ENCODE measurements at regions not wholly inside any gene's neighbourhood (a gene's known extent, or its start where the extent isn't known, plus 50 kb on each side); places are given as distances from the start of the nearest gene placed in this dataset.

- no peaks in the 10 kb centered on the region for H3K36me3 ChIP-seq (ENCODE audit: control insufficient read depth in 2 of 2, insufficient read depth in 2 of 2, low read length in 1 of 2)
- no peak for TF ChIP-seq ATF2 (IDR thresholded peaks at IDR 0.05; ENCODE audit: low read length)
- no peak for TF ChIP-seq FOS (IDR thresholded peaks at IDR 0.05; ENCODE audit: borderline replicate concordance, extremely low read depth, insufficient read length)
- H3K4me2 ChIP-seq (ENCODE audit: control insufficient read depth, insufficient read depth): no peak overlapping the region
- in situ Hi-C loops (cut with MboI) (loop anchor here (5.0 kb wide), 1 partner anchor 79 kb away; no protein-coding TSS in a partner anchor), intact Hi-C loops (cut with micrococcal nuclease; ENCODE audit: unreplicated experiment) (no loop called here)
- ChIA-PET CTCF (interaction anchor here (0.9 kb wide), 1 partner anchor 10 kb away, joined by 4 read pairs; no protein-coding TSS in a partner anchor), SMC1A (ENCODE audit: uncharacterized antibody, unreplicated experiment) (no interaction called here), POLR2A (no interaction called here), RAD21 (ENCODE audit: unreplicated experiment) (no interaction called here)
- no peaks in the 10 kb centered on the region for H3K4me1 ChIP-seq (ENCODE audit: control insufficient read depth, insufficient read depth, low read length)
- FAIRE-seq (no peak), ATAC-seq (no peak), DNase-seq (ENCODE audit: low read depth, low spot score) (no peak)
- no TSS peak for BruUV-seq (replicated peaks)
- no peaks in the 10 kb centered on the region for H3K79me2 ChIP-seq (ENCODE audit: control insufficient read depth, insufficient read depth, low read length)
- H4K20me1 ChIP-seq (ENCODE audit: control insufficient read depth, insufficient read depth): no peaks in the 10 kb centered on the region
- H3K9ac ChIP-seq (ENCODE audit: control insufficient read depth, insufficient read depth, low read length): no peak overlapping the region
- H3K27me3 ChIP-seq (replicated peaks in 1 of 2; ENCODE audit: control insufficient read depth in 2 of 2, insufficient read depth in 2 of 2, low read length in 1 of 2): no peaks in the 10 kb centered on the region; a peak in 1 of 4 replicates
- H2AFZ ChIP-seq (ENCODE audit: control insufficient read depth, low read depth, low read length): no peak overlapping the region
- 50% methylated on average over 2 of the region's 2 CpGs for WGBS (ENCODE audit: insufficient coverage, insufficient replicate concordance, low lambda C conversion rate, missing lambda C conversion rate)
- H3K4me3 ChIP-seq: no peak overlapping the region
- H3K27ac ChIP-seq (ENCODE audit: control insufficient read depth, insufficient read depth): no peak overlapping the region
- H3K9me3 ChIP-seq (replicated peaks; ENCODE audit: control insufficient read depth, insufficient read depth, low read length): no peaks in the 10 kb centered on the region
Observed at GRCh38 chr15:45785897-45786296, 151.1 kb downstream of the SQOR start.

- Histone ChIP-seq H3K27me3 (replicated peaks in 1 of 2; ENCODE audit: control insufficient read depth in 2 of 2, insufficient read depth in 2 of 2, low read length in 1 of 2) (no peaks in the 10 kb centered on the region), H2AFZ (ENCODE audit: control insufficient read depth, low read depth, low read length) (no peak overlapping the region), H3K9ac (ENCODE audit: control insufficient read depth, insufficient read depth, low read length) (no peak overlapping the region), H3K4me1 (ENCODE audit: control insufficient read depth, insufficient read depth, low read length) (no peaks in the 10 kb centered on the region), H3K9me3 (replicated peaks; ENCODE audit: control insufficient read depth, insufficient read depth, low read length) (no peaks in the 10 kb centered on the region), H3K36me3 (ENCODE audit: control insufficient read depth in 2 of 2, insufficient read depth in 2 of 2, low read length in 1 of 2) (no peaks in the 10 kb centered on the region), H3K4me3 (no peak overlapping the region), H3K27ac (ENCODE audit: control insufficient read depth, insufficient read depth) (no peak overlapping the region), H3K4me2 (ENCODE audit: control insufficient read depth, insufficient read depth) (no peak overlapping the region), H3K79me2 (ENCODE audit: control insufficient read depth, insufficient read depth, low read length) (no peaks in the 10 kb centered on the region), H4K20me1 (ENCODE audit: control insufficient read depth, insufficient read depth) (no peaks in the 10 kb centered on the region)
- ATAC-seq (peak; percentile 80), DNase-seq (ENCODE audit: low read depth, low spot score) (no peak), FAIRE-seq (peak; percentile 61)
- BruUV-seq (replicated peaks): no TSS peak
- ChIA-PET POLR2A (no interaction called here), SMC1A (ENCODE audit: uncharacterized antibody, unreplicated experiment) (interaction anchor here (2.2 to 2.5 kb wide), 2 partner anchors 13 to 85 kb away, joined by 6 to 14 read pairs; no protein-coding TSS in a partner anchor), RAD21 (ENCODE audit: unreplicated experiment) (interaction anchor here (2.1 kb wide), 1 partner anchor 85 kb away, joined by 10 read pairs; no protein-coding TSS in a partner anchor), CTCF (interaction anchor here (0.7 to 4.4 kb wide), 10 partner anchors 8 to 143 kb away, joined by 3 to 38 read pairs (median 4); no protein-coding TSS in a partner anchor)
- in situ Hi-C loops (cut with MboI): no loop called here
- TF ChIP-seq RAD21 (IDR thresholded peaks at IDR 0.05; ENCODE audit: insufficient read depth, low read depth, low read length) (peak; percentile 33; the same call in 1 of the 2 replicates), SMARCA5 (IDR thresholded peaks at IDR 0.05) (no peak), CTCF (IDR thresholded peaks at IDR 0.05 in 2 of 3, conservative IDR thresholded peaks at IDR 0.05 in 1 of 3; ENCODE audit: control insufficient read depth in 2 of 3, extremely low read depth in 1 of 3, insufficient read depth in 1 of 3, low read depth in 3 of 3, low read length in 3 of 3) (peak; percentile 33 to 46 (median 37); a peak in 4 of 6 replicates), SMC3 (IDR thresholded peaks at IDR 0.05; ENCODE audit: borderline replicate concordance, low read length) (peak; percentile 37; the same call in 1 of the 2 replicates), ZNF217 (IDR thresholded peaks at IDR 0.05) (no peak)
- 10% methylated on average over 4 of the region's 4 CpGs for WGBS (ENCODE audit: insufficient coverage, insufficient replicate concordance, low lambda C conversion rate, missing lambda C conversion rate)
- intact Hi-C loops (cut with micrococcal nuclease; ENCODE audit: unreplicated experiment): loop anchor here (5.0 kb wide), 1 partner anchor 83 kb away; no protein-coding TSS in a partner anchor
Observed at GRCh38 chr15:45790325-45790943, 155.6 kb downstream of the SQOR start.

Measured in GM12878 (cell line).